ENCODE measurements at regions not wholly inside any gene's neighbourhood (a gene's known extent, or its start where the extent isn't known, plus 50 kb on each side); places are given as distances from the start of the nearest gene placed in this dataset.

GRCh38 chr5:166382031-166382430, 1909.4 kb upstream of the WWC1 start:
- intact Hi-C loops (cut with micrococcal nuclease; ENCODE audit: unreplicated experiment): no loop called here
- no TSS peak for BruUV-seq (replicated peaks)
- no peaks in the 10 kb centered on the region for H3K4me1 ChIP-seq (ENCODE audit: insufficient read depth, low read length, poor library complexity, severe bottlenecking)
- H4K20me1 ChIP-seq (ENCODE audit: insufficient read depth, low read length): no peaks in the 10 kb centered on the region
- no peak overlapping the region for H3K4me3 ChIP-seq (ENCODE audit: low read depth, low read length, poor library complexity, severe bottlenecking)
- H3K4me2 ChIP-seq (ENCODE audit: low read length): no peak overlapping the region
- no peak overlapping the region for H3K27ac ChIP-seq (ENCODE audit: low read depth, low read length, poor library complexity, severe bottlenecking)
- ChIA-PET CTCF (ENCODE audit: unreplicated experiment) (no interaction called here), POLR2A (no interaction called here)
- TF ChIP-seq CTCF (conservative IDR thresholded peaks at IDR 0.05; ENCODE audit: low read length): no peak
- TF ChIP-seq EZH2phosphoT487 (IDR thresholded peaks at IDR 0.05; ENCODE audit: borderline replicate concordance, low read depth, low read length): no peak
- no peak for DNase-seq (ENCODE audit: low spot score)
- no peaks in the 10 kb centered on the region for H3K9me2 ChIP-seq (ENCODE audit: insufficient read depth, low read length)
- no peaks in the 10 kb centered on the region for H3K9me3 ChIP-seq (ENCODE audit: low read length)
- H3K36me3 ChIP-seq (ENCODE audit: insufficient read depth, low read length): no peaks in the 10 kb centered on the region
- no peaks in the 10 kb centered on the region for H3K79me2 ChIP-seq (ENCODE audit: insufficient read depth, low read depth, low read length)
- no peak overlapping the region for H2AFZ ChIP-seq (ENCODE audit: low read length)

GRCh38 chr5:166398131-166398530, 1893.3 kb upstream of the WWC1 start:
- Histone ChIP-seq H3K27ac (ENCODE audit: low read depth, low read length, poor library complexity, severe bottlenecking) (no peak overlapping the region), H3K4me2 (ENCODE audit: low read length) (no peak overlapping the region), H3K9me3 (ENCODE audit: low read length) (no peaks in the 10 kb centered on the region), H3K4me1 (ENCODE audit: insufficient read depth, low read length, poor library complexity, severe bottlenecking) (no peaks in the 10 kb centered on the region), H3K79me2 (ENCODE audit: insufficient read depth, low read depth, low read length) (no peaks in the 10 kb centered on the region), H3K36me3 (ENCODE audit: insufficient read depth, low read length) (no peaks in the 10 kb centered on the region), H2AFZ (ENCODE audit: low read length) (no peak overlapping the region), H4K20me1 (ENCODE audit: insufficient read depth, low read length) (no peaks in the 10 kb centered on the region), H3K4me3 (ENCODE audit: low read depth, low read length, poor library complexity, severe bottlenecking) (no peak overlapping the region), H3K9me2 (ENCODE audit: insufficient read depth, low read length) (no peaks in the 10 kb centered on the region)
- ChIA-PET POLR2A (no interaction called here), CTCF (ENCODE audit: unreplicated experiment) (no interaction called here)
- intact Hi-C loops (cut with micrococcal nuclease; ENCODE audit: unreplicated experiment): no loop called here
- DNase-seq (ENCODE audit: low spot score): no peak
- BruUV-seq (replicated peaks): no TSS peak
- no peak for TF ChIP-seq CTCF (conservative IDR thresholded peaks at IDR 0.05; ENCODE audit: low read length)
- TF ChIP-seq EZH2phosphoT487 (IDR thresholded peaks at IDR 0.05; ENCODE audit: borderline replicate concordance, low read depth, low read length): no peak

- no TSS peak for BruUV-seq (replicated peaks)
Measured at GRCh38 chr5:166399781-166400180, 1891.7 kb upstream of the WWC1 start.

More at GRCh38 chr5:166399781-166400180, 1891.7 kb upstream of the WWC1 start:
- ChIA-PET POLR2A (interaction anchor here (0.6 kb wide), 1 partner anchor 210 kb away, joined by 3 read pairs; no protein-coding TSS in a partner anchor), CTCF (ENCODE audit: unreplicated experiment) (no interaction called here)
- Histone ChIP-seq H3K4me1 (ENCODE audit: insufficient read depth, low read length, poor library complexity, severe bottlenecking) (no peaks in the 10 kb centered on the region), H3K9me3 (ENCODE audit: low read length) (no peaks in the 10 kb centered on the region), H3K4me2 (ENCODE audit: low read length) (no peak overlapping the region), H4K20me1 (ENCODE audit: insufficient read depth, low read length) (no peaks in the 10 kb centered on the region), H3K79me2 (ENCODE audit: insufficient read depth, low read depth, low read length) (no peaks in the 10 kb centered on the region), H3K36me3 (ENCODE audit: insufficient read depth, low read length) (no peaks in the 10 kb centered on the region), H3K27ac (ENCODE audit: low read depth, low read length, poor library complexity, severe bottlenecking) (no peak overlapping the region), H3K4me3 (ENCODE audit: low read depth, low read length, poor library complexity, severe bottlenecking) (no peak overlapping the region), H3K9me2 (ENCODE audit: insufficient read depth, low read length) (no peaks in the 10 kb centered on the region), H2AFZ (ENCODE audit: low read length) (no peak overlapping the region)
- no peak for DNase-seq (ENCODE audit: low spot score)
- no peak for TF ChIP-seq CTCF (conservative IDR thresholded peaks at IDR 0.05; ENCODE audit: low read length)
- TF ChIP-seq EZH2phosphoT487 (IDR thresholded peaks at IDR 0.05; ENCODE audit: borderline replicate concordance, low read depth, low read length): no peak
- intact Hi-C loops (cut with micrococcal nuclease; ENCODE audit: unreplicated experiment): no loop called here
